MM.1S (cell line): ENCODE measurements at regions not wholly inside any gene's neighbourhood (a gene's known extent, or its start where the extent isn't known, plus 50 kb on each side); places are given as distances from the start of the nearest gene placed in this dataset.

Experiments
- DNase-seq: peaks from one replicate; pipeline ENCODE4 v3.0.0-alpha.2; 2015
- H2AFZ ChIP-seq: fragments of 300-600 bp; sonication (generic); 2 replicates; pipeline ENCODE4 v1.6.0; 2016; ENCODE audit warnings: antibody characterized with exemption, low read length
- H3F3A ChIP-seq: fragments of 300-600 bp; sonication (generic); 2 replicates; pipeline ENCODE4 v1.6.1; 2016; ENCODE audit warnings: mild to moderate bottlenecking, antibody characterized with exemption, low read length, moderate library complexity, mixed read lengths; ENCODE audit not compliant: insufficient read depth
- H3K27ac ChIP-seq: fragments of 300-600 bp; sonication (generic); 2 replicates; pipeline ENCODE4 v1.5.1; 2016; ENCODE audit warnings: mild to moderate bottlenecking, low read length
- H3K27me3 ChIP-seq: fragments of 300-600 bp; sonication (generic); replicated peaks from 2 replicates; pipeline ENCODE4 v1.6.0; 2016; ENCODE audit warnings: low read length; ENCODE audit not compliant: insufficient read depth
- H3K36me3 ChIP-seq: fragments of 300-600 bp; sonication (generic); replicated peaks from 2 replicates; pipeline ENCODE4 v1.6.1; 2016; ENCODE audit warnings: mild to moderate bottlenecking, low read length, mixed read lengths; ENCODE audit not compliant: insufficient read depth
- H3K4me1 ChIP-seq: fragments of 300-600 bp; sonication (generic); 2 replicates; pipeline ENCODE4 v1.6.1; 2016; ENCODE audit warnings: low read length, mixed read lengths
- H3K4me2 ChIP-seq: fragments of 300-600 bp; sonication (generic); 2 replicates; pipeline ENCODE4 v1.6.0; 2016; ENCODE audit warnings: low read depth, low read length
- H3K4me3 ChIP-seq: fragments of 300-600 bp; sonication (generic); 2 replicates; pipeline ENCODE4 v1.5.1; 2016; ENCODE audit warnings: low read length, mixed read lengths
- H3K79me2 ChIP-seq: fragments of 300-600 bp; sonication (generic); 2 replicates; pipeline ENCODE4 v1.6.1; 2016; ENCODE audit warnings: mixed run types, low read length, mixed read lengths
- H3K9ac ChIP-seq: fragments of 300-600 bp; sonication (generic); 2 replicates; pipeline ENCODE4 v1.6.1; 2016; ENCODE audit warnings: low read length, mixed read lengths
- H3K9me2 ChIP-seq: fragments of 300-600 bp; sonication (generic); replicated peaks from 2 replicates; pipeline ENCODE4 v1.6.1; 2016; ENCODE audit warnings: mild to moderate bottlenecking, low read length, mixed read lengths; ENCODE audit not compliant: insufficient read depth
- H3K9me3 ChIP-seq: fragments of 300-600 bp; sonication (generic); replicated peaks from 2 replicates; pipeline ENCODE4 v1.6.1; 2016; ENCODE audit warnings: mild to moderate bottlenecking, low read length, mixed read lengths; ENCODE audit not compliant: insufficient read depth
- H4K20me1 ChIP-seq: fragments of 300-600 bp; sonication (generic); 2 replicates; pipeline ENCODE4 v1.6.1; 2016; ENCODE audit warnings: mild to moderate bottlenecking, low read length, moderate library complexity, mixed read lengths; ENCODE audit not compliant: insufficient read depth
- EZH2 ChIP-seq: fragments of 300-600 bp; sonication (generic); optimal IDR thresholded peaks from 2 replicates; pipeline ENCODE3; 2017; ENCODE audit warnings: low read depth, mild to moderate bottlenecking, antibody characterized with exemption, low read length, mixed read lengths
- EZH2phosphoT487 ChIP-seq: fragments of 300-600 bp; sonication (generic); IDR thresholded peaks from 2 replicates; pipeline ENCODE4 v1.6.1; 2018; ENCODE audit warnings: antibody characterized with exemption, low read length
- TF ChIP-seq, protein P1 (sequence below): fragments of 300-600 bp; sonication (generic); IDR thresholded peaks from 2 replicates; pipeline ENCODE4 v1.5.1; 2016; ENCODE audit warnings: antibody characterized with exemption, low read length, mixed read lengths

DNA sequence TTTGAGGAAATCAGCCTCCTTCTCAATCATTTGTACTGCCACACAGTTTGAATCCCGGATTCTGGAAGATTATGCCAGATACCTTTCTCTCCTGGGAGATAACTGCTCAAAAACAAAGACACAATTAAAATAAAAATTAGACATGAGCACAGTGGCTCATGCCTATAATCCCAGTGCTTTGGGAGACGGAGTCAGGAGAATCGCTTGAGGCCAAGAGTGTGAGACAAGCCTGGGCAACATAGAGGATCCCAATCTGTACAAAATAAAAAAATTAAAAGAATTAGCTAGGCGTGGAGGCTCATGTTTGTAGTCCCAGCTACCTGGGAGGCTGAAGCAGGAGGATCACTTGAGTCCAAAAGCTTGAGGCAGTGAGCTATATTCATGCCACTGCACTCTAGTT lies 376.3 kb upstream of the ZFP42 start:
- H3K9me2 ChIP-seq: no peaks in the 10 kb centered on the region
- no peak overlapping the region for H3K4me2 ChIP-seq
- H3F3A ChIP-seq: no peaks in the 10 kb centered on the region
- no peaks in the 10 kb centered on the region for H3K36me3 ChIP-seq
- no peaks in the 10 kb centered on the region for H3K4me1 ChIP-seq
- no peak overlapping the region for H2AFZ ChIP-seq
- no peaks in the 10 kb centered on the region for H3K79me2 ChIP-seq
- no peaks in the 10 kb centered on the region for H3K9me3 ChIP-seq
- no peak for DNase-seq
- H3K4me3 ChIP-seq: no peak overlapping the region
- H3K27ac ChIP-seq: no peak overlapping the region
- no peaks in the 10 kb centered on the region for H4K20me1 ChIP-seq
- H3K9ac ChIP-seq: no peak overlapping the region
- TF ChIP-seq EZH2phosphoT487 (no peak), EZH2 (no peak)
- TF ChIP-seq, protein P1, sequence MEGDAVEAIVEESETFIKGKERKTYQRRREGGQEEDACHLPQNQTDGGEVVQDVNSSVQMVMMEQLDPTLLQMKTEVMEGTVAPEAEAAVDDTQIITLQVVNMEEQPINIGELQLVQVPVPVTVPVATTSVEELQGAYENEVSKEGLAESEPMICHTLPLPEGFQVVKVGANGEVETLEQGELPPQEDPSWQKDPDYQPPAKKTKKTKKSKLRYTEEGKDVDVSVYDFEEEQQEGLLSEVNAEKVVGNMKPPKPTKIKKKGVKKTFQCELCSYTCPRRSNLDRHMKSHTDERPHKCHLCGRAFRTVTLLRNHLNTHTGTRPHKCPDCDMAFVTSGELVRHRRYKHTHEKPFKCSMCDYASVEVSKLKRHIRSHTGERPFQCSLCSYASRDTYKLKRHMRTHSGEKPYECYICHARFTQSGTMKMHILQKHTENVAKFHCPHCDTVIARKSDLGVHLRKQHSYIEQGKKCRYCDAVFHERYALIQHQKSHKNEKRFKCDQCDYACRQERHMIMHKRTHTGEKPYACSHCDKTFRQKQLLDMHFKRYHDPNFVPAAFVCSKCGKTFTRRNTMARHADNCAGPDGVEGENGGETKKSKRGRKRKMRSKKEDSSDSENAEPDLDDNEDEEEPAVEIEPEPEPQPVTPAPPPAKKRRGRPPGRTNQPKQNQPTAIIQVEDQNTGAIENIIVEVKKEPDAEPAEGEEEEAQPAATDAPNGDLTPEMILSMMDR: no peak
- H3K27me3 ChIP-seq: no peaks in the 10 kb centered on the region

DNA sequence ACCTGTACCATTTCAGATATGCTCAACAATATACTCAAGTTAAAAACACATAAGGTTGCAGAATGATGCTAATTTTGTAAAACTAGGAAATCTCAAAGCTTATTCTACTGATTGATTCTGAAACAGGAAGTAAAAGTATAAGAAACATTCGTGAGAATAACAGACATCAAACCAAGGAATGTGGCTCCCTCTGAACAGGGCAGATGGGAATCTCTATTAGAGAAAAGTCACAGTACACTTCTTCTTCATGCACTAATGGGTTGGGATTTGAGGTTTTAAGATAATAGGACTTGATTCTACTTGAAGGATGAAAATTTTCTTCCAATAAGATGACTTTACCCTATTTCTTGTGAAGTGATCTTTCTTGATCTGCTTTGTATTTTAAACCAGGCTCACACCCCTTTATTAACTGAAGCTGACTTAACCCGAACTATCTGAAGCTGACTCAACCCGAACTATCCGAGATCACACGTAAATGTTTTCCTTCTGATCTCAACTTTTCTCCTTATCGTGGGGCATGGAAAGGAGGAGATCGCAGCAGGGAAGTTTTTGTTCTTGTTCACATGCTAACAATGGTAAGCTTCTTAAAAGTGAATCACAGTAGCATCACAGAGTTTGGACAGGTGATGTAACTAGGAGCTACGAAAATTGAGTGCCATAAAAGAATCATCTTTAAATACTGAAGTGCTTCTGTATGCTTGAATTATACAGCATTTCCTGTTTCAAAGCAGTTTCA lies 363.1 kb upstream of the ZFP42 start:
- no peaks in the 10 kb centered on the region for H3K9me3 ChIP-seq
- no peak overlapping the region for H3K27ac ChIP-seq
- no peaks in the 10 kb centered on the region for H3K36me3 ChIP-seq
- no peaks in the 10 kb centered on the region for H3K9me2 ChIP-seq
- DNase-seq: no peak
- no peak for TF ChIP-seq EZH2
- TF ChIP-seq, protein P1: no peak
- TF ChIP-seq EZH2phosphoT487: no peak
- no peak overlapping the region for H3K4me2 ChIP-seq
- H2AFZ ChIP-seq: no peak overlapping the region
- no peak overlapping the region for H3K9ac ChIP-seq
- H3F3A ChIP-seq: no peaks in the 10 kb centered on the region
- H3K27me3 ChIP-seq: no peaks in the 10 kb centered on the region
- no peaks in the 10 kb centered on the region for H3K4me1 ChIP-seq
- no peak overlapping the region for H3K4me3 ChIP-seq
- H3K79me2 ChIP-seq: no peaks in the 10 kb centered on the region
- H4K20me1 ChIP-seq: no peaks in the 10 kb centered on the region

DNA sequence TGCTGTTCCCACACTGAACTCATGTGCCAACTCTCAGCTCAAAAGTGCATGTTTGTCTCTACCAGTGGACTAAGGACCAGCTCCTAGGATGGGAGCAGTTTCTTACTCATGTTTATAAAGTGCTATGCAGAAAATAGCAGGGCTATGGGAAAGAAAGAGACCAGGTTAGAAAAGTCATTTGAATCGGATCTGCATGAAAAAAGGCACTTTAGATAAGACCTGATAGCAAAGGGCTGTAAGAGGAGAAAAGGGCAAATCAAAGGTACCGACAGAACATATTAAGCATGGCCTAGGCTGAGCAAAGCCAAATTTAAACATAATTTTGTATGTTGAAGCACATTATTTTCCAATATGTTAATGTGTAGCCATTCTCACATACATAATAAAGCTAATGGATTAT lies 362.3 kb upstream of the ZFP42 start:
- H3K9ac ChIP-seq: no peak overlapping the region
- H3K9me2 ChIP-seq: no peaks in the 10 kb centered on the region
- H2AFZ ChIP-seq: no peak overlapping the region
- no peaks in the 10 kb centered on the region for H3K36me3 ChIP-seq
- no peaks in the 10 kb centered on the region for H4K20me1 ChIP-seq
- no peak overlapping the region for H3K4me3 ChIP-seq
- no peak overlapping the region for H3K4me2 ChIP-seq
- no peak for TF ChIP-seq EZH2
- H3F3A ChIP-seq: no peaks in the 10 kb centered on the region
- DNase-seq: no peak
- no peaks in the 10 kb centered on the region for H3K27me3 ChIP-seq
- no peaks in the 10 kb centered on the region for H3K79me2 ChIP-seq
- no peaks in the 10 kb centered on the region for H3K4me1 ChIP-seq
- no peaks in the 10 kb centered on the region for H3K9me3 ChIP-seq
- no peak overlapping the region for H3K27ac ChIP-seq

- no peak for DNase-seq
- Histone ChIP-seq H3K4me1 (no peaks in the 10 kb centered on the region), H4K20me1 (no peaks in the 10 kb centered on the region), H3K79me2 (no peaks in the 10 kb centered on the region), H3K4me2 (no peak overlapping the region), H2AFZ (no peak overlapping the region), H3K27me3 (no peaks in the 10 kb centered on the region), H3K9me3 (no peaks in the 10 kb centered on the region), H3K4me3 (no peak overlapping the region), H3F3A (no peaks in the 10 kb centered on the region), H3K9me2 (no peaks in the 10 kb centered on the region), H3K27ac (no peak overlapping the region), H3K36me3 (no peaks in the 10 kb centered on the region), H3K9ac (no peak overlapping the region)
- TF ChIP-seq EZH2 (no peak), EZH2phosphoT487 (no peak)
- TF ChIP-seq, protein P1: no peak
Measured at GRCh38 chr4:187656959-187657358, 338.6 kb upstream of the ZFP42 start.
